ENCODE measurements at regions not wholly inside any gene's neighbourhood (a gene's known extent, or its start where the extent isn't known, plus 50 kb on each side); places are given as distances from the start of the nearest gene placed in this dataset.
"Not testable (repeated sequence)": the region's sequence is repeated elsewhere in the genome, so short reads cannot be mapped to it uniquely, and the experiment has no call there.

DNA sequence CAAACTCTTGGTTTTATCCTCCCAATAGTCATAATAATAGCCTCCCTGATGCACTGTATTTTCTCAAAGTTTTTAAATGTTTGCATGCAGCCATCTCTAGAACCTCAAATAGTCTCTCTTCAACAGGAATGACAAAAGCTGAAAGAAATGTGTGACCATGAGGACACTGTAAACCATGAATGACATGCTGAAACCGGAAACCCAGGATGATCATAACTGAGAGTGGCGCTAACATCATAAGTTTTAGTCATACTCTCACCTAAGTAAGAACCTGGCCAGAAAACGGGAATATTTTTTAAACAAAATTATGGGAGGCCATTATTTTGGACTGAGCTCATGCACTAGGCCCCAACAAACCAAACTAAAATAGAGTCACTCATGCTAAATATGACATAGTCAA is 278.4 kb upstream of the STXBP5 start:
- Mint-ChIP-seq H3K27me3 (ENCODE audit: unreplicated experiment) (no peaks in the 10 kb centered on the region), H3K4me1 (ENCODE audit: unreplicated experiment) (no peaks in the 10 kb centered on the region), H3K4me3 (ENCODE audit: unreplicated experiment) (no peak overlapping the region), H3K27ac (ENCODE audit: unreplicated experiment) (no peak overlapping the region), H3K9me3 (ENCODE audit: unreplicated experiment) (no peaks in the 10 kb centered on the region), H3K36me3 (ENCODE audit: low read depth, unreplicated experiment) (no peaks in the 10 kb centered on the region)
- TF ChIP-seq, protein P1, sequence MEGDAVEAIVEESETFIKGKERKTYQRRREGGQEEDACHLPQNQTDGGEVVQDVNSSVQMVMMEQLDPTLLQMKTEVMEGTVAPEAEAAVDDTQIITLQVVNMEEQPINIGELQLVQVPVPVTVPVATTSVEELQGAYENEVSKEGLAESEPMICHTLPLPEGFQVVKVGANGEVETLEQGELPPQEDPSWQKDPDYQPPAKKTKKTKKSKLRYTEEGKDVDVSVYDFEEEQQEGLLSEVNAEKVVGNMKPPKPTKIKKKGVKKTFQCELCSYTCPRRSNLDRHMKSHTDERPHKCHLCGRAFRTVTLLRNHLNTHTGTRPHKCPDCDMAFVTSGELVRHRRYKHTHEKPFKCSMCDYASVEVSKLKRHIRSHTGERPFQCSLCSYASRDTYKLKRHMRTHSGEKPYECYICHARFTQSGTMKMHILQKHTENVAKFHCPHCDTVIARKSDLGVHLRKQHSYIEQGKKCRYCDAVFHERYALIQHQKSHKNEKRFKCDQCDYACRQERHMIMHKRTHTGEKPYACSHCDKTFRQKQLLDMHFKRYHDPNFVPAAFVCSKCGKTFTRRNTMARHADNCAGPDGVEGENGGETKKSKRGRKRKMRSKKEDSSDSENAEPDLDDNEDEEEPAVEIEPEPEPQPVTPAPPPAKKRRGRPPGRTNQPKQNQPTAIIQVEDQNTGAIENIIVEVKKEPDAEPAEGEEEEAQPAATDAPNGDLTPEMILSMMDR (IDR thresholded peaks at IDR 0.05; ENCODE audit: unreplicated experiment): no peak
- no peak for DNase-seq (ENCODE audit: low spot score)

DNA sequence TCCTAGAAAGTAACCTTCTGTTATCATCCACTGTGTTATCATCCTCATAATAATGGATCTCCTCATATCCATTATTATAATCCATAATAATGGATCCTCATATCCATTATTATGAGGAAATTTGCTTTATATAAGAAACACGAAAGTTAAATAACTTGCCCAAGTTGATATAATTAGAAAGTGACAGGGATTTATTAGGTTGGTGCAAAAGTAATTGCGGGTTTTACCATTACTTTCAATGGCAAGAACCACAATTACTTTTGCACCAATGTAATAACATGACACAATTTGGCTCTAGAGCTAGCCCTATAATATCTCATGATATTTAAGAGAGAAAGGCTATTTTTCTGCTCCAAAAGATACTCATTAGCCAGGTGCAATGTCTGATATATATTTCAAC is 275.7 kb upstream of the STXBP5 start:
- Mint-ChIP-seq H3K4me3 (ENCODE audit: unreplicated experiment) (no peak overlapping the region), H3K27me3 (ENCODE audit: unreplicated experiment) (no peaks in the 10 kb centered on the region), H3K9me3 (ENCODE audit: unreplicated experiment) (no peaks in the 10 kb centered on the region), H3K4me1 (ENCODE audit: unreplicated experiment) (no peaks in the 10 kb centered on the region), H3K27ac (ENCODE audit: unreplicated experiment) (no peak overlapping the region), H3K36me3 (ENCODE audit: low read depth, unreplicated experiment) (no peaks in the 10 kb centered on the region)
- no peak for DNase-seq (ENCODE audit: low spot score)
- TF ChIP-seq, protein P1 (IDR thresholded peaks at IDR 0.05; ENCODE audit: unreplicated experiment): no peak

DNA sequence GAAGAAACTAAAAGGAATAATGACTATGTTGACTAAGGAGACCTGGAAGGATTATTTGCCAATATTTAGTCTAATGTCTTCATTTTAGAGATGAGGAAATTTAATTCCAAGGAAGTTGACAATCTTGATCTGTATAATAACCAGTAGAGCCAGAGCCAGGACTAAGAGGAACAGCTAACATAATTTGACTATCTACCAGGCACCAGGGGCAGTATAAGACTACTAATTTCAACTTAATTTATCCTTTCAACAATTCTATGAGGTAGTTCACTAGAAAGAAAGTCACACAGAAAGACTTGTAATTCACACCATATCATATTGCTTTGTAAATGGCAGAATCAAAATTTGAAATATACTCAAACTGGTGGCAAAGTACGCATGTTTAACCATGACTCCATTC is 273.0 kb upstream of the STXBP5 start:
- H3K9me3 Mint-ChIP-seq (ENCODE audit: unreplicated experiment): no peaks in the 10 kb centered on the region
- H3K36me3 Mint-ChIP-seq (ENCODE audit: low read depth, unreplicated experiment): no peaks in the 10 kb centered on the region
- no peak for DNase-seq (ENCODE audit: low spot score)
- no peak overlapping the region for H3K27ac Mint-ChIP-seq (ENCODE audit: unreplicated experiment)
- H3K27me3 Mint-ChIP-seq (ENCODE audit: unreplicated experiment): no peaks in the 10 kb centered on the region
- H3K4me3 Mint-ChIP-seq (ENCODE audit: unreplicated experiment): no peak overlapping the region
- H3K4me1 Mint-ChIP-seq (ENCODE audit: unreplicated experiment): peaks cover 12% of the 10 kb centered on the region
- TF ChIP-seq, protein P1 (IDR thresholded peaks at IDR 0.05; ENCODE audit: unreplicated experiment): no peak

DNA sequence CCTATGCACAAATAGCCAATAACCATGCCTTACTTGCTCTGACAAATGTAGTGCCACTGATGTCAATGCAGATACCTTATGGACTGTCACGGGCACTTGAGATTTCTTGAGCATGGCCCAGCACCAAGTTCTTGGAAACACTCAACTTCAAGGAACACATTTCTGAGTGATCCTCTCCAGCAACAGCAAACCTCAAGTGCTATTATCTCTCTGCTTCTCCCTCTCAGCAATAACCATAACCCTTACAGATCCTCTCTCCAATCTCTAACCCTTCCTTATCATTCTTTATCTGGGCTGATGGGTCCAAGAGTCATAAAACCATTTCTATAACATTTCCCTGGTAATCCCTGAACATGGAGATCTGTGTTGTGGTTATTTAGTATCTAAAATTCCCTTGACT is 266.9 kb upstream of the STXBP5 start:
- no peak overlapping the region for H3K4me3 Mint-ChIP-seq (ENCODE audit: unreplicated experiment)
- H3K36me3 Mint-ChIP-seq (ENCODE audit: low read depth, unreplicated experiment): peaks cover 6% of the 10 kb centered on the region
- DNase-seq (ENCODE audit: low spot score): no peak
- no peaks in the 10 kb centered on the region for H3K27me3 Mint-ChIP-seq (ENCODE audit: unreplicated experiment)
- peaks cover 17% of the 10 kb centered on the region for H3K4me1 Mint-ChIP-seq (ENCODE audit: unreplicated experiment)
- peaks cover 4% of the 10 kb centered on the region for H3K9me3 Mint-ChIP-seq (ENCODE audit: unreplicated experiment)
- TF ChIP-seq, protein P1 (IDR thresholded peaks at IDR 0.05; ENCODE audit: unreplicated experiment): no peak
- H3K27ac Mint-ChIP-seq (ENCODE audit: unreplicated experiment): no peak overlapping the region

DNA sequence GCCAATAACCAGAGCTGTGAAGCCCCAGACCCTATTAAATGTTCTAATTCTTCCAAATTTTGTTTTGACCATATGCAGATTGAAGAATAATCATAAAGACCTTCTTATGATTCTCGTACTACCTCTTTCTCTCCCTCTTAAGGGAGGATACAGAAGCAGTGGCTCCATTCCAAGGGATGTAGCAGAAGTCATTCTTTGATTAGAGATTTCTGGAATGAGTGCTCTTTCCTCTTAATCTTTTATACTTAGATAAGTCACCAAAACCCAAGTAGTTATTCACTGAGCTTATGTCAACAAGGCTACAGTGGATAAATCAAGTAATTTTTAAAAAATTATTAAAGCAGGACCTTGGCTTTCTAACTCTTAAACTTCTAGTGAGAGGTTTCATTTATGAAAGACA is 266.0 kb upstream of the STXBP5 start:
- DNase-seq (ENCODE audit: low spot score): no peak
- Mint-ChIP-seq H3K4me1 (ENCODE audit: unreplicated experiment) (peaks cover 17% of the 10 kb centered on the region), H3K9me3 (ENCODE audit: unreplicated experiment) (peaks cover 4% of the 10 kb centered on the region), H3K27ac (ENCODE audit: unreplicated experiment) (no peak overlapping the region), H3K4me3 (ENCODE audit: unreplicated experiment) (no peak overlapping the region), H3K27me3 (ENCODE audit: unreplicated experiment) (no peaks in the 10 kb centered on the region), H3K36me3 (ENCODE audit: low read depth, unreplicated experiment) (peaks cover 10% of the 10 kb centered on the region)
- TF ChIP-seq, protein P1 (IDR thresholded peaks at IDR 0.05; ENCODE audit: unreplicated experiment): no peak

DNA sequence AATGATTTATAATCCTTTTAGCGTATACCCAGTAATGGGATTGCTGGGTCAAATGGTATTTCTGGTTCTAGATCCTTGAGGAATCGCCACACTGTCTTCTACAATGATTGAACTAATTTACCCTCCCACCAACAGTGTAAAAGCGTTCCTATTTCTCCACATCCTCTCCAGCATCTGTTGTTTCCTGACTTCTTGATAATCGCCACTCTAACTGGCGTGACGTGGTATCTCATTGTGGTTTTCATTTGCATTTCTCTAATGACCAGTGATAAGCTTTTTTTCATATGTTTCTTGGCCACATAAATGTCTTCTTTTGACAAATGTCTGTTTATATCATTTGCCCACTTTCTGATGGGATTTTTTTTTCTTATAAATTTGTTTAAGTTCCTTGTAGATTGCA is 264.8 kb upstream of the STXBP5 start:
- H3K27ac Mint-ChIP-seq (ENCODE audit: unreplicated experiment); DNase-seq (ENCODE audit: low spot score): not testable (repeated sequence)
- H3K4me1 Mint-ChIP-seq (ENCODE audit: unreplicated experiment): peaks cover 12% of the 10 kb centered on the region

More for the DNA sequence above, 264.8 kb upstream of the STXBP5 start:
- not testable (repeated sequence) for H3K9me3 Mint-ChIP-seq (ENCODE audit: unreplicated experiment); H3K27me3 Mint-ChIP-seq (ENCODE audit: unreplicated experiment); H3K4me3 Mint-ChIP-seq (ENCODE audit: unreplicated experiment)
- peaks cover 17% of the 10 kb centered on the region for H3K36me3 Mint-ChIP-seq (ENCODE audit: low read depth, unreplicated experiment)
